K562 (cell line): ENCODE measurements at regions not wholly inside any gene's neighbourhood (a gene's known extent, or its start where the extent isn't known, plus 50 kb on each side); places are given as distances from the start of the nearest gene placed in this dataset.

Experiments
- ATAC-seq: fragments of 200-7000 bp; cut with Tn5 transposase; 3 replicates; pipeline ENCODE4 v1.9.1; 2020; ENCODE audit warnings: moderate library complexity
- BruUV-seq: library from RNA; stranded (reverse); fragments of 400-500 nt; replicated peaks from 2 replicates; lab custom pipeline; 2021; lab: Mats Ljungman, UMichigan
- CTCF ChIA-PET: fragments of 300-600 bp; formaldehyde crosslinking; extraction: SDS; loops from one replicate; lab custom pipeline; 2021; ENCODE audit warnings: low intra/inter-chr PET ratio; lab: Yijun Ruan, JAX
- POLR2A ChIA-PET: fragments of 300-600, 350-650 bp; sonication (Branson Sonifier 250); formaldehyde crosslinking; extraction: SDS; loops from one replicate; lab custom pipeline; 2021; ENCODE audit warnings: antibody characterized with exemption, inconsistent platforms; lab: Yijun Ruan, JAX
- DNase-seq, 4 experiments: peaks; one replicate each; pipeline versions ENCODE4 v3.0.0 to v3.0.0-alpha.2; 2011 to 2018; ENCODE audit warnings: low spot score in 3 of 4, mixed read lengths in 3 of 4; ENCODE audit errors: extremely low read depth in 1 of 4
- FAIRE-seq: peaks from 2 replicates; lab custom pipeline; 2011; peaks lifted over from hg19 to GRCh38; lab: Jason Lieb, UNC
- H2AFZ ChIP-seq: 2 replicates; pipeline ENCODE4 v1.6.0; 2011; ENCODE audit warnings: low read depth, low read length, control low read depth, inconsistent platforms
- H3K27ac ChIP-seq: fragments of 200-600 bp; 3 replicates; pipeline ENCODE4 v1.8.0; 2011; ENCODE audit warnings: low read depth, mild to moderate bottlenecking, control low read depth, inconsistent platforms, low read length, moderate library complexity, mixed read lengths; ENCODE audit errors: extremely low read depth
- H3K27me3 ChIP-seq, 2 experiments: fragments of 300-600 bp in 1 of 2; 2 replicates in 1 of 2; 3 replicates in 1 of 2; pipeline versions ENCODE4 v1.6.0 to v1.8.0; 2011; ENCODE audit warnings: inconsistent platforms in 2 of 2, low read length in 2 of 2, mild to moderate bottlenecking in 1 of 2, mixed read lengths in 1 of 2, moderate library complexity in 1 of 2; ENCODE audit not compliant: control insufficient read depth in 2 of 2, insufficient read depth in 2 of 2
- H3K36me3 ChIP-seq: fragments of 300-600 bp; 3 replicates; pipeline ENCODE4 v1.8.0; 2011; ENCODE audit warnings: mild to moderate bottlenecking, low read length, inconsistent platforms; ENCODE audit not compliant: control insufficient read depth, insufficient read depth
- H3K4me1 ChIP-seq, 2 experiments: fragments of 200-600 bp in 1 of 2; replicated peaks in 1 of 2; 2 replicates in 1 of 2; 3 replicates in 1 of 2; pipeline versions ENCODE4 v1.5.1 to v1.8.0; 2011; ENCODE audit warnings: inconsistent platforms in 2 of 2, low read length in 2 of 2, mild to moderate bottlenecking in 1 of 2, mixed read lengths in 1 of 2, moderate library complexity in 1 of 2; ENCODE audit not compliant: control insufficient read depth in 2 of 2, insufficient read depth in 2 of 2
- H3K4me2 ChIP-seq: 2 replicates; pipeline ENCODE4 v1.6.1; 2011; ENCODE audit warnings: low read length, control low read depth, inconsistent platforms, mixed read lengths; ENCODE audit not compliant: insufficient read depth
- H3K4me3 ChIP-seq: fragments of 200-600 bp; sonication (generic), shearing (Covaris generic); 2 replicates; pipeline ENCODE4 v1.5.1; 2016; ENCODE audit warnings: control low read depth, inconsistent platforms
- H3K79me2 ChIP-seq: fragments of 200-600 bp; 3 replicates; pipeline ENCODE4 v1.8.0; 2011; ENCODE audit warnings: low read length, inconsistent platforms; ENCODE audit not compliant: control insufficient read depth, insufficient read depth
- H3K9ac ChIP-seq, 2 experiments: 2 replicates each; pipeline versions ENCODE4 v1.6.0 to v1.6.1; 2011; ENCODE audit warnings: low read depth in 2 of 2, low read length in 2 of 2, control low read depth in 1 of 2, inconsistent platforms in 1 of 2, mild to moderate bottlenecking in 1 of 2, mixed read lengths in 1 of 2; ENCODE audit not compliant: insufficient read depth in 1 of 2
- H3K9me1 ChIP-seq: one replicate; pipeline ENCODE4 v1.6.0; 2011; ENCODE audit warnings: inconsistent platforms, mild to moderate bottlenecking, low read length, moderate library complexity; ENCODE audit not compliant: control insufficient read depth, insufficient read depth
- H3K9me3 ChIP-seq: replicated peaks from 2 replicates; pipeline ENCODE4 v1.5.1; 2011; ENCODE audit warnings: low read depth, low read length, inconsistent platforms; ENCODE audit not compliant: control insufficient read depth, insufficient read depth
- H4K20me1 ChIP-seq: replicated peaks from 2 replicates; pipeline ENCODE4 v1.6.1; 2011; ENCODE audit warnings: low read length, inconsistent platforms, mixed read lengths; ENCODE audit not compliant: control insufficient read depth, insufficient read depth
- ARHGAP35 ChIP-seq: fragments of 450-650 bp; IDR thresholded peaks from 2 replicates; pipeline ENCODE4 v1.6.1; 2018; ENCODE audit not compliant: partially characterized antibody
- ESRRB ChIP-seq: fragments of 250-450 bp; sonication (Bioruptor Pico); IDR thresholded peaks from 2 replicates; pipeline ENCODE4 v1.5.0; 2020; ENCODE audit warnings: mild to moderate bottlenecking, moderate library complexity, borderline replicate concordance
- ETV6 ChIP-seq, 3 experiments: fragments of 150-350 bp in 1 of 3; sonication (generic) in 1 of 3; formaldehyde crosslinking in 1 of 3; IDR thresholded peaks; 2 replicates each; pipeline versions ENCODE4 v1.6.1 to v1.8.0; 2014 to 2022; ENCODE audit warnings: borderline replicate concordance in 2 of 3, low read depth in 2 of 3, antibody characterized with exemption in 1 of 3, low read length in 1 of 3, mild to moderate bottlenecking in 1 of 3, missing genetic modification reagents in 1 of 3
- FOXP1 ChIP-seq: sonication (generic); formaldehyde crosslinking; IDR thresholded peaks from 2 replicates; pipeline ENCODE4 v1.8.0; 2022; ENCODE audit warnings: mild to moderate bottlenecking, missing genetic modification reagents
- ILK ChIP-seq: fragments of 450-650 bp; IDR thresholded peaks from 2 replicates; pipeline ENCODE4 v1.6.1; 2016; ENCODE audit warnings: missing genetic modification characterization, low read depth, mild to moderate bottlenecking, missing compliant biosample characterization, moderate library complexity, borderline replicate concordance
- NFATC3 ChIP-seq: fragments of 450-650 bp; IDR thresholded peaks from 2 replicates; pipeline ENCODE4 v1.6.1; 2017; ENCODE audit warnings: mild to moderate bottlenecking
- NR4A1 ChIP-seq, 2 experiments: fragments of 250-450 bp in 1 of 2; fragments of 450-650 bp in 1 of 2; sonication (Bioruptor Pico) in 1 of 2; IDR thresholded peaks; 2 replicates each; pipeline versions ENCODE4 v1.4.0 to v1.6.1; 2016 to 2020; ENCODE audit warnings: mild to moderate bottlenecking in 2 of 2, missing compliant biosample characterization in 1 of 2, missing genetic modification characterization in 1 of 2, moderate library complexity in 1 of 2
- PPARD ChIP-seq: fragments of 250-450 bp; sonication (Bioruptor Pico); IDR thresholded peaks from 2 replicates; pipeline ENCODE4 v1.8.0; 2022; ENCODE audit warnings: inconsistent platforms, mild to moderate bottlenecking, moderate library complexity
- TEAD4 ChIP-seq, 2 experiments: sonication (generic) in 1 of 2; formaldehyde crosslinking in 1 of 2; IDR thresholded peaks; 2 replicates each; pipeline versions ENCODE4 v1.6.1 to v1.8.0; 2012 to 2022; ENCODE audit warnings: borderline replicate concordance in 1 of 2, inconsistent platforms in 1 of 2, low read length in 1 of 2, mild to moderate bottlenecking in 1 of 2, missing genetic modification reagents in 1 of 2
- TRIM24 ChIP-seq, 2 experiments: fragments of 450-650 bp; IDR thresholded peaks; 2 replicates each; pipeline ENCODE4 v1.6.1; 2016
- ZNF217 ChIP-seq: sonication (generic); formaldehyde crosslinking; IDR thresholded peaks from 2 replicates; pipeline ENCODE4 v1.8.0; 2022; ENCODE audit warnings: mild to moderate bottlenecking, missing genetic modification reagents
- ZNF699 ChIP-seq: fragments of 250-450 bp; sonication (Bioruptor Pico); IDR thresholded peaks from 2 replicates; pipeline ENCODE4 v1.8.0; 2021; ENCODE audit warnings: mild to moderate bottlenecking, moderate library complexity; ENCODE audit not compliant: insufficient replicate concordance
- WGBS: fragments of 100-300 bp; shearing (Covaris generic); methylation state at CpG from one replicate; pipeline ENCODE4 v1.1.6; 2016; ENCODE audit warnings: low coverage, mixed read lengths; ENCODE audit not compliant: insufficient coverage; ENCODE audit errors: missing lambda C conversion rate; 5-methylcytosine and 5-hydroxymethylcytosine counted together
- in situ Hi-C: fragments of 300-500 bp; cut with MboI; formaldehyde crosslinking; loops from 4 replicates; pipeline ENCODE4 v1.15.0; 2018; ENCODE audit warnings: inconsistent platforms, mixed read lengths
- intact Hi-C: fragments of 100-400 bp; cut with micrococcal nuclease; formaldehyde crosslinking; loops from 2 replicates; pipeline ENCODE4 v1.14.2; 2022
- TF ChIP-seq, protein P1 (sequence below): fragments of 250-450 bp; sonication (Bioruptor Pico); IDR thresholded peaks from 2 replicates; pipeline ENCODE4 v1.4.0; 2020; ENCODE audit warnings: mild to moderate bottlenecking
- TF ChIP-seq, protein P2 (sequence below): IDR thresholded peaks from 2 replicates; pipeline ENCODE4 v1.6.1; 2012; ENCODE audit warnings: low read depth, low read length, improper control_type of control experiment, borderline replicate concordance

DNA sequence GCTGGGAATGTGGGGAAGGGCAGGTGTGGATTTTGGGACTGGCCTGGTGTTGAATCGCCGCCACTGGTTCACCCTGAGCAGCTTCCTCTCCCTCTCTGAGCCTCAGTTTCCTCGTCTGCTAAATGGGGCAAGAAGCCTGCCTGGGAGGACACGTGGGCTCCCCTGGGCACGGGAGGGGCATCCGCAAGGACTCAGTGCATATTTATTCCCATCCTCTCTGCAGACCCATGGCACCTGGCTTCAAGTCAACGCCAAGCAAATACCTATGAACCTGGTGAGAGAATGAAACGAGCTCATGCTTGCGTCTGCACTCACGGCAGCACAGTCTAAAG is 234.4 kb downstream of the PTPRU start:
- FAIRE-seq (no peak), ATAC-seq (no peak), DNase-seq (no peak)
- no peak overlapping the region for H3K4me3 ChIP-seq
- intact Hi-C loops: no loop called here
- H3K27me3 ChIP-seq: peaks cover 5 to 21% of the 10 kb centered on the region in 2 experiments; a peak in 3 of 5 replicates
- H3K79me2 ChIP-seq: no peaks in the 10 kb centered on the region
- CTCF ChIA-PET: no interaction called here
- no peak overlapping the region for H2AFZ ChIP-seq
- POLR2A ChIA-PET: interaction anchor here (0.7 kb wide), 1 partner anchor 16 kb away, joined by 3 read pairs; no protein-coding TSS in a partner anchor
- H4K20me1 ChIP-seq: peaks cover 9% of the 10 kb centered on the region; the same call in 1 of the 2 replicates
- WGBS: 0% methylated on average over 8 of the region's 10 CpGs
- no TSS peak for BruUV-seq
- no peaks in the 10 kb centered on the region for H3K4me1 ChIP-seq
- H3K9me1 ChIP-seq: no peaks in the 10 kb centered on the region
- H3K4me2 ChIP-seq: no peak overlapping the region
- no peak for TF ChIP-seq ARHGAP35
- no peak for TF ChIP-seq ESRRB
- TF ChIP-seq TEAD4 (IDR thresholded peaks at IDR 0.05; ENCODE audit: low read length): no peak
- TF ChIP-seq TEAD4 (CRISPR knock-in tag; IDR thresholded peaks at IDR 0.05; ENCODE audit: borderline replicate concordance): no peak
- no peak for TF ChIP-seq ILK (tag)
- TF ChIP-seq ZNF699 (CRISPR knock-in tag): no peak
- TF ChIP-seq NR4A1 (CRISPR knock-in tag; IDR thresholded peaks at IDR 0.05): no peak
- TF ChIP-seq NR4A1 (tag; IDR thresholded peaks at IDR 0.05): no peak
- no peak for TF ChIP-seq ETV6 (IDR thresholded peaks at IDR 0.05; ENCODE audit: borderline replicate concordance in 1 of 2, low read depth in 2 of 2, low read length in 1 of 2)
- TF ChIP-seq ETV6 (CRISPR knock-in tag; IDR thresholded peaks at IDR 0.05; ENCODE audit: borderline replicate concordance): no peak
- no peak for TF ChIP-seq NFATC3
- TF ChIP-seq, protein P1, sequence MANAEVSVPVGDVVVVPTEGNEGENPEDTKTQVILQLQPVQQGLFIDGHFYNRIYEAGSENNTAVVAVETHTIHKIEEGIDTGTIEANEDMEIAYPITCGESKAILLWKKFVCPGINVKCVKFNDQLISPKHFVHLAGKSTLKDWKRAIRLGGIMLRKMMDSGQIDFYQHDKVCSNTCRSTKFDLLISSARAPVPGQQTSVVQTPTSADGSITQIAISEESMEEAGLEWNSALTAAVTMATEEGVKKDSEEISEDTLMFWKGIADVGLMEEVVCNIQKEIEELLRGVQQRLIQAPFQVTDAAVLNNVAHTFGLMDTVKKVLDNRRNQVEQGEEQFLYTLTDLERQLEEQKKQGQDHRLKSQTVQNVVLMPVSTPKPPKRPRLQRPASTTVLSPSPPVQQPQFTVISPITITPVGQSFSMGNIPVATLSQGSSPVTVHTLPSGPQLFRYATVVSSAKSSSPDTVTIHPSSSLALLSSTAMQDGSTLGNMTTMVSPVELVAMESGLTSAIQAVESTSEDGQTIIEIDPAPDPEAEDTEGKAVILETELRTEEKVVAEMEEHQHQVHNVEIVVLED (CRISPR knock-in tag): no peak
- no peak for TF ChIP-seq FOXP1
- no peak for TF ChIP-seq ZNF217 (CRISPR knock-in tag)
- TF ChIP-seq, protein P2, sequence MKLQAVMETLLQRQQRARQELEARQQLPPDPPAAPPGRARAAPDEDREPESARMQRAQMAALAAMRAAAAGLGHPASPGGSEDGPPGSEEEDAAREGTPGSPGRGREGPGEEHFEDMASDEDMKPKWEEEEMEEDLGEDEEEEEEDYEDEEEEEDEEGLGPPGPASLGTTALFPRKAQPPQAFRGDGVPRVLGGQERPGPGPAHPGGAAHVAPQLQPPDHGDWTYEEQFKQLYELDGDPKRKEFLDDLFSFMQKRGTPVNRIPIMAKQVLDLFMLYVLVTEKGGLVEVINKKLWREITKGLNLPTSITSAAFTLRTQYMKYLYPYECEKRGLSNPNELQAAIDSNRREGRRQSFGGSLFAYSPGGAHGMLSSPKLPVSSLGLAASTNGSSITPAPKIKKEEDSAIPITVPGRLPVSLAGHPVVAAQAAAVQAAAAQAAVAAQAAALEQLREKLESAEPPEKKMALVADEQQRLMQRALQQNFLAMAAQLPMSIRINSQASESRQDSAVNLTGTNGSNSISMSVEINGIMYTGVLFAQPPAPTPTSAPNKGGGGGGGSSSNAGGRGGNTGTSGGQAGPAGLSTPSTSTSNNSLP: no peak
- no peak for TF ChIP-seq TRIM24 (IDR thresholded peaks at IDR 0.05)
- no peak for TF ChIP-seq PPARD (CRISPR knock-in tag)
- in situ Hi-C loops: no loop called here
- H3K9me3 ChIP-seq: no peaks in the 10 kb centered on the region
- no peaks in the 10 kb centered on the region for H3K36me3 ChIP-seq
- H3K27ac ChIP-seq: no peak overlapping the region
- H3K9ac ChIP-seq: no peak overlapping the region
